SK-MEL-5 (cell line): ENCODE measurements at regions not wholly inside any gene's neighbourhood (a gene's known extent, or its start where the extent isn't known, plus 50 kb on each side); places are given as distances from the start of the nearest gene placed in this dataset.

Source experiments
- DNase-seq: peaks from one replicate; pipeline ENCODE4 v3.0.0-alpha.2; 2016; ENCODE audit warnings: low read depth, low spot score
- in situ Hi-C: cut with HindIII; loops from 2 replicates; pipeline ENCODE4 v1.10.0; 2016; ENCODE audit warnings: low sequenced_read_pairs, high pct_unique_total_duplicates, low pct_unique_long_range_greater_than_20kb

- in situ Hi-C loops = no loop called here
- DNase-seq = peak; percentile 10
Measured at GRCh38 chr10:21208666-21209316, 311.7 kb upstream of the NEBL start.

DNA sequence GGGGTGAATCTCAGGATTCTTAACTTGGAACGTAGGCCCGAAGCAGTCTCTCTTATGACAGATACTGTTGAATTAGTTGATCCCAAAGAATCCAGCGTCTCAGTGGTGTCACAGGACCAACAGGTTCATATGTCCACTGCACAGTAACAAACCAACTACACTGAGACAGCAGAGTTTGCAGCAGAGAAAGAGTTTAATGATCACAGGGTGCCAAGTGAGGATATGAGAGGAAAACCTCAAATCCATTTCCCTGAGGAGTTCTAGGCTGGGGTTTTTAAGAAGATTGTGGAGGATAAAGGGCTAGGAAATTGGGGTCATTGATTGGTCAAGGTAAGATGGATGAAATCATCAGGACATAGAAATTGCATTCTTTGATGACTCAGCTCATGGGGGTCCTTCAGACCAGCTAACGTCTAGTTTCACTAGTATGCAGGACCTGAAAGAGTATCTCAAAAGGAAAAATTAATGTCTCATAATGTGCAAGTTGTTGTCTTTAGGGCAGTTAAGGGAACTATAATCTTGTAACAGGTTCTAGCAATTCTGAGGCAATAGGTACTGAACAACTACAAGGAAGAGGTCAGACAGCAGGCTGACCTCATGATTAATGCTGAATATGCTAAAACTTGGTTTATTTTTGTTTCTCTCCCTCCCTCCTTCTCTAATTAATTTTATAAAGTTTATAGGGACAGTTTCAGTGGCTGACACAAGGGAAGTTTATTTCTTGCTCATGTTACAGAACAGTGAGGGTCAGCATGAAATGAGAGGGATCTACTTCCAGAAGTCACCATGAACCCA, 310.9 kb upstream of the NEBL start:
- no peak for DNase-seq
- in situ Hi-C loops = no loop called here

GRCh38 chr10:21205328-21205727, 308.2 kb upstream of the NEBL start:
- no peak for DNase-seq
- in situ Hi-C loops = no loop called here

DNA sequence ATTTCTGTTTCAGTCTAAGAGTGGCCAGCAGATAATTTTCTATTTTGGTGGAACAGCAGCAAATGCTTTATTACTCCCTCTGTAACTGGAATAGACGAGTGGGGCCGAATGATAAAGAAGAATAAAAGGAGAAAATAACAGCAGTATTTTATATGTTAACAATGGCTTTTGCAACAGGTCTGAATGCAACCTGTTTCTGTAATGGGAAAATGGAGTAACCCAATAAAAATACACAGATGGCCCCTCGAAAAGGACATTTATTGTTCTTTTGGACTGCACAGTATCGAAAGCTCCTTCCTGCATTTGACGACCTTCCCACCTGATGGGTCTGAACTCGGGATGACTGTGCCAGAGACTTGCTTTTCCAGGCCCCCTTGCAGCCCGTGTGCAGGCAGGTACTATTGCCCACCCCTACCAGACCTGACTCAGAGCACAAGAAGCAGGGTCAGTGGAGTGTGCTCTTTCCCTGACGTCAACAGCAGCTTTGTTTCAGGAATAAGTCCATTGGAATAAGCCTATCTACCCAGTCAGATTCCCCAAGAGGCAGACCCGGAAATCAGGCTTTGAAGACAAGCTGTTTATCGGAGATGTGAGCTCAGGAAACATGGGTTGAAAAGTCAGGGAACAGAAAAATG, 306.5 kb upstream of the NEBL start:
- in situ Hi-C loops = no loop called here
- no peak for DNase-seq

DNA sequence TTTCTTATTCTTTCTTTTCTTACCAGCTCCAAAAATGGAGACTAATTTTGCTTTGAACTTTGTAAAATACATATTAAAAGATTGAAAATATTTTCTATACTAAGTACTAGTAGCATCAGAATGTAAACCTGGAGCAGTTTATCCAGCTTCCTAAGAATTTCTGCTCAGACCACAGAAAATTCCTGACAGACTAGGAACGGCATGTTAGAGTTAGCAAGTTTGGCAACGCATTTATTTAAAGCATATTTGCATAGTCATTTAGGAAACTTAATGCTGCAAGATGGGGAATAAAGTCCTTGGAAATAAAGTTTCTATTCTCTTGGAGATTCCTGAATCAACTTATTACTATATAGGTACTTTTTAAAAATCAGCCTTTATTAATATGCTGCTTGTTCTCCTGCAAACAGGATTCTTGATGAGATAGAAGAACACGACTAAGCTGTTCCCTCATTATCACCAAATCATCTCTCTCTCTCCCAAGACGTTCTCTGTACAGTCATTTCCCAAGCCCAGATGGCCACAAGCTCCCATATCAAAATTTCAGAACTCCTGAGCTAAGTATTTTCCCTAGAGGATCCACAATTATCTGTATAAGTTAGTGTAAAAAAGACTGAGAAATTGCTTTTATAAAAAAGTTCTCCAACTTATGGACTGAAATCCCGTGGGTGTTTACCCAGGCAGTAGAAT, 305.8 kb upstream of the NEBL start:
- in situ Hi-C loops = no loop called here
- DNase-seq = no peak

DNA sequence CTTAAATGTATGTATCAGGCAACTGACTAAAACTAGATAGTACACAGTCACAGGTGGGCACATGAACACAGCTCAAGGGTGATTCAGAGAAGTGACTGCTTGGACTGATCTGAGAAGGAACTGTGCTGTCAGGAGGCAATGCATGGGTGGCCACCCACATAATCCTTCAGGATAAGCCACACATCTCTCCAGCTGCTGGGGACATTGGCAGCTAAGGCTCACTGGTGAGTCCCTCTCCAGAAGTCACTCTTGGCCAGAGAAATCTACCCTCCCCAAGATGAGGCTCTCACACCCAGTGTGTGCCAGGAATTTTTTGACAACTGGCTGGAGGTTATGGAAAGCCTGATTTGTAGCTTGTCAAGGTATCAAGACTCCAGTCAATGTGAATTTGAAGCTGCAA, 302.4 kb upstream of the NEBL start:
- no peak for DNase-seq
- in situ Hi-C loops = no loop called here

DNA sequence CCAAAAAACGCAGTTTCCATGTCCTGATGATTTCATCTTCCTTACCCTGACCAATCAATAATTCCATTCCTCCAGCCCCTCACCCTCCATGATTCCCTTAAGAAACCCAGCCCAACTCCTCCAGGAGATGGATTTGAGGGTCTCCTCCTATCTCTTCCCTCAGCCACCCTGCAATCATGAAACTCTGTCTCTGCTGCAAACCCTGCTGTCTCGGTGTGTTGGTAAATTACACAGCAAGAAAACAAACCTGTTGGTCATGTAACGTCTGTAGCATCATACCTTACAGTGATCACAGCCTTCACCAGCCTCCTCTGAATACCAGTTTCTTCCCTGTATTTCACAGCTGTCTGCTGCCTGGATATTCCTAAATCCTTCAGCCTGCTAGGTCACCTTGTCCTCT, 300.7 kb upstream of the NEBL start:
- DNase-seq = no peak
- in situ Hi-C loops = no loop called here

DNA sequence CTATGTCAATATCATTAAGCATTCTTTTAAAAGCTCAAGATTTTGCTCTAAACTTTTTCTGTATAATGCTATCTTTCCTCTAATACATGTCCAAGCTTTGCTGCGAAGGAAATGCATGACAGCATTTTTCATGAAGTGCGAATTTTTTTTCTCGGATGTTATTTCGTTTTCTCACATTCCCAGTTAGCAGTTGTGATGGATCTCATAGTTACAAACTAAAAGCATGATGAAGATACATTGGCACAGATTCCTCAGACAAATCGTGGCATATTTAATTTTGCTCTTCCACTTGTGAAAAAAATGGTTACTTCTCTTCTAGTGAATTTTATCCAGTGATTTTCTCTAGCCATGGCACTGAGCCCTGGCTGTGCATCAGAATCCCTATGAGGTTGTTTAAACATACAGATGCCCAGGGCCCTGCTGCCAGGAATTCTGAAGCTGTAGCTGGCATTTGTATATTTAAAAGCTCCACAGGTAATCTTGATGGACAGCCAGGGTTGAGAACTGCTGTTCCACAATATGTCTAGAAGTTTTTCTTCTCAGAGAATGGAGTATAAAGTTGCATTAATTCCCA, 299.8 kb upstream of the NEBL start:
- in situ Hi-C loops = no loop called here

DNA sequence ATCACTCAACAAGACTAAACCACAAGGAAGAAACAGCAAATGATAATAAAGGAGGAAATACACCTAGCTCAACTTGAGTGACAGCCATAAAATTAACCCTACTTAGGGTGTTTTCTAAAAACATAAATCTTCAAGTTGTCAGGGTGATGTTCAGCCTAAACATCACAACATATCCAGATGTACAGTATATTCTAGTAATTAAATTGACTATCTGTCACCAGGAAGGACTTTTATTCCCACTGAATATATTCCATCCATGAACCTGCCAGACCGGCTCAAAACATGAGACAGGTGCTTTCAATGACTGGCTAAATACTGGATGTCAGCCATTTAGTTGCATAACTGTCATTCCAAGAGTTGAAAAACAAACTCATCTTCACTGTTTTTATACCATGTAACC, 298.1 kb upstream of the NEBL start:
- in situ Hi-C loops = no loop called here

More for the DNA sequence above, 299.8 kb upstream of the NEBL start:
- no peak for DNase-seq

GRCh38 chr10:21194510-21194993, 297.4 kb upstream of the NEBL start:
- DNase-seq = no peak
- in situ Hi-C loops = no loop called here

More for the DNA sequence above, 298.1 kb upstream of the NEBL start:
- DNase-seq = no peak

DNA sequence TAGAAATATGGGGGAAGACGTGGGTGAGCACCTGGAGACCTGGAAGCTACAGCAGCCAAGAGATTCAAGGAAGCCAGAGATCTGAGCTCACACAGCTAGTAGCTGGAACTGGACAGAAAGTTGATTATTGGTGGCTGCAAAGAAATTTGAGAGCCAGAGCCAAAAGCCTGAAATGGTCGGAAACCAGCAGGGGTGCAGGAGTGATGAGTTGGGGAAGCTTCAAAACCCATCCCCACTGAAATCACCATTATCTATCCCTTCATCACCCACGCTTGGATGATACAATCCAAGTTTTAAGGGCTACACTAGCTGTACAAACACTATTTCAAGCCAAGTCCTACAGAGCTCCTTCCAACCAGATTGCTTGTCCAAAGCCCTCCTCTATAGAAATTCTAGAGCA, 296.1 kb upstream of the NEBL start:
- DNase-seq = no peak
- in situ Hi-C loops = no loop called here

DNA sequence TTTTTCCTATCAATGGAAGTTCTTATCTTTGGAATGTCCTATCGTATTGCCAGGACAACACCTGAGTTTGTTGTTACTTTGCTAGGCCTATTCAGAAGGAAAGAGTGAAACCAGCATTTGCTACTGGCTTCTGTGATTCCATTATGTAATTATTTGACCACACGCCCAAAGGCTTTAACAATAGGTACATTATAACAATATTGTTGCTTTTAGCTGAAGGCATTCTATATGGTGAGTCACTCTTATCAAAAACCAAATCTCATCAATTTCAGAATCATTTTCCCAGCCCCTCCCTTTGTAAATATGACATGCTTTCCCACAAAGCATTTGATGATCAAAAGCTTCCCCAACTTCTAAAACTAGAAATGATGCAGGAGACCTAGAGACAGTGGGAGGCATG, 294.4 kb upstream of the NEBL start:
- in situ Hi-C loops = no loop called here
- DNase-seq = peak; percentile 3

DNA sequence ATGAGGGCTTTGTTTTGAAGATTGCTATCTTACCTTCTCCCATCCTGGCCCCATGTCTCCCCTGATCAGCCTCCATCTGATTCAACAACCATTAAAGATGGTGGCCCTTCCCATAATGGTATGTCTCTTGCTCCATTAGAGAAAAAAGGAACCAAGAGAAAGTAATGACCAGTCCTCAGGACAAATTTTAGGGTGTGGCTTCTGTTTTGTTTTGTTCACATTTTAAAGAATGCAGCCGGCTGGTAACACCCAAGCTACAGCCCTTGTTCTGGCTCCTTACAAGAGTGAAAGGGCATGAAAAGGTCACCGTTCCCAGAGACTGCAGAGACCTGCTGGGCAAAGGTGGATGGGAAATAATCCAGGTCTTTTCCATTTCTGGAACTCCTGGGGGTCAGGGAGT, 287.9 kb upstream of the NEBL start:
- in situ Hi-C loops = no loop called here
- DNase-seq = no peak

DNA sequence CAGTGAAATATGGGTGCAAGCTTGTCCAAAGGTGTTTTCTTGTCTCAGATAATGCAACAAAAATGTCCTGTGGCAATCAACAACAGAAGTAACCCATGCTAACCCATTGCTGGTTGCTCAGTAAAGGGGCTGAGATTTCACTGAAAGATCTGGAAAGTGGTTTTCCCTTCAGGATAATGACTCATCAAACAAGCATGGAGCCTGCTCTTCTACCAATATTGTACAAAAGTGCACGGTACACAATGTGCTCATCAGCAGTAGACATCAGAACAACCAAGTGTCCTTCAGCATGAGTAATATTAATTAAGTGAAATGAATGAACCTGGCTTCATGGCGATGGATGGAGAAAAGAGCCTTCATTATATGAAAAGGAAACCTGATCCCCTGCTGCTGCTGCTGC, 287.1 kb upstream of the NEBL start:
- in situ Hi-C loops = no loop called here
- DNase-seq = no peak

GRCh38 chr10:21183025-21183424, 285.9 kb upstream of the NEBL start:
- in situ Hi-C loops = no loop called here
- DNase-seq = no peak

- in situ Hi-C loops = no loop called here
- no peak for DNase-seq
Measured at GRCh38 chr10:21181451-21181850, 284.3 kb upstream of the NEBL start.

DNA sequence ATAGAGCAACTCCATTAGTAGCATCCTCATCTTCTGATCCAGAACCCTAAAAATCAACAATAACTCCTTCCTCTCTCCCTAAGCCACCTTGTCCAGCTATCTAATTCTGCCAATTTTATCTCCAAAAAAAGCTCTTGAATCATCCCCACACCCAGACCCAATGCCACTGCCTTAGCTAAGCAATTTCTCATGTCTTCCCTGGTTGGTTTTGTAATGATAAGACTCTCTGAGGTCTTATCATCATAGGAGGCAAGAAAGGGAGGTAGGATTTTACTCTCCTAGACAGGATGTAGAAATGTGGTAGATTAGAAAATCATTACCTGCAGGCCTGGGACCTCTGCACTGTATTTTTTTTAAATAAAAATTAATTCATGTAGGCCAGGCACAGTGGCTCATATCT, 283.5 kb upstream of the NEBL start:
- DNase-seq = no peak
- in situ Hi-C loops = no loop called here

DNA sequence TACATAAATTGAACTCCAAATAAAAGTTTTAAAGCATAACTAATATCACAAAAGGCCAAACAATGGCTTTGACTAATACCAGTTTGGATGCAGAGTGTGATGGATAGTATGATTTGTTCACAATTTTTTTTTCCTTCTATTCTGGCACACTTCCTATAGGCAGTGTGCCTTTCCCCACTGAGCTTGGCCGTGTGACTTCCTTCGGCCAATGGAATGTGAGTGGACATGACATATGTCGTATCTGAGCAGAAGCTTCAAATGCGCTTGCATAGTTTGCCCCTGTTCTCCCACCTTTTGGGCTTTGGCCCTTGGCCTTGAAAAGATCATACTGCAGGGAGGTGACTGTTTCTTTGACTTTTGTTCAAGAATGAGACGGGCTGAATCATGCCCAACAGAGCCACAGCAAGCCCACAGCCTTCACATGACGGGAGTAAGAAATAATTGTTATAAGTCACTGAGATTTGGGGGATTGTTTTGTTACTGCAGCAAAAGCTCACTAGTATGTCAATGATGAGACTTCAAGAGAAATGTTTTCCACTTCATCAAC, 279.9 kb upstream of the NEBL start:
- DNase-seq = peak; percentile 8
- in situ Hi-C loops = no loop called here
